HuH-7 (cell line): ENCODE measurements at regions not wholly inside any gene's neighbourhood (a gene's known extent, or its start where the extent isn't known, plus 50 kb on each side); places are given as distances from the start of the nearest gene placed in this dataset.
"Not testable (repeated sequence)": the region's sequence is repeated elsewhere in the genome, so short reads cannot be mapped to it uniquely, and the experiment has no call there.

Source experiments
- DNase-seq: peaks from one replicate; pipeline ENCODE4 v3.0.0; 2011; ENCODE audit warnings: low spot score

DNA sequence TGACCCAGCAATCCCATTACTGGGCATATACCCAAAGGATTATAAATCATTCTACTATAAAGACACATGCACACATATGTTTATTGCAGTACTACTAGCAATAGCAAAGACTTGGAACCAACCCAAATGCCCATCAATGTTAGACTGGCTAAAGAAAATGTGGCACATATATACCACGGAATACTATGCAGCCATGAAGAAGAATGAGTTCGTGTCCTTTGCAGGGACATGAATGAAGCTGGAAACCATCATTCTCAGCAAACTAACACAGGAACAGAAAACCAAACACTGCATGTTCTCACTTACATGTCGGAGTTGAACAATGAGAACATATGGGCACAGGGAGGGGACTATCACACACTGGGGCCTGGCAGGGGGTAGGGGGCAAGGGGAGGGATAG is 183.0 kb downstream of the HACE1 start:
- DNase-seq = not testable (repeated sequence)

DNA sequence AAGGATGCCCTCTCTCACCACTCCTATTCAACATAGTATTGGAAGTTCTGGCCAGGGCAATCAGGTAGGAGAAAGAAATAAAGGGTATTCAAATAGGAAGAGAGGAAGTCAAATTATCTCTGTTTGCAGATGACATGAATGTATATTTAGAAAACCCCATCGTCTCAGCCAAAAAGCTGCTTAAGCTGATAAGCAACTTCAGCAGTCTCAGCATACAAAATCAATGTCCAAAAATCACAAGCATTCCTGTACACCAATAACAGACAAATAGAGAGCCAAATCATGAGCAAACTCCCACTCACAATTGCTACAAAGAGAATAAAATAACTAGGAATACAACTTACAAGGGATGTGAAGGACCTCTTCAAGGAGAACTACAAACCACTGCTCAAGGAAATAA is 184.6 kb downstream of the HACE1 start:
- DNase-seq = not testable (repeated sequence)

DNA sequence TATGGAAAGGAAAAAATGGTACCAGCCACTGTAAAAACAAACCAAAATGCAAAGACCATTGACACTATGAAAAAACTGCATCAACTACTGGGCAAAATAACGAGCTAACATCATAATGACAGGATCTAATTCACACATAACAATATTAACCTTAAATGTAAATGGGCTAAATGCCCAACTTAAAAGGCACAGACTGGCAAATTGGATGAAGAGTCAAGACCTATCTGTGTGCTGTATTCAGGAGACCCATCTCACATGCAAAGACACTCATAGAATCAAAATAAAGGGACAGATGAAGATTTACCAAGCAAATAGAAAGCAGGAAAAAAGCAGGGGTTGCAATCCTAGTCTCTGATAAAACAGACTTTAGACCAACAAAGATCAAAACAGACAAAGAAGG is 186.6 kb downstream of the HACE1 start:
- not testable (repeated sequence) for DNase-seq

DNA sequence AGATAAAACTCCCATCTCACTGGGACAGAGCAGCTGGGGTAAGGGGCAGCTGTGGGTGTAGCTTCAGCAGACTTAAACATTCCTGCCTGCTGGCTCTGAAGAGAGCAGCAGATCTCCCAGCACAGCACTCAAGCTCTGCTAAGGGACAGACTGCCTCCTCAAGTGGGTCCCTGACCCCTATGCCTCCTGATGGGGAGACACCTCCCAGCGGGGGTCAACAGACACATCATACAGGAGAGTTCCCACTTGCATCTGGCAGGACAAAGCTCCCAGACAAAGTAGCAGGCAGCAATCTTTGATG is 188.2 kb downstream of the HACE1 start:
- DNase-seq = not testable (repeated sequence)

DNA sequence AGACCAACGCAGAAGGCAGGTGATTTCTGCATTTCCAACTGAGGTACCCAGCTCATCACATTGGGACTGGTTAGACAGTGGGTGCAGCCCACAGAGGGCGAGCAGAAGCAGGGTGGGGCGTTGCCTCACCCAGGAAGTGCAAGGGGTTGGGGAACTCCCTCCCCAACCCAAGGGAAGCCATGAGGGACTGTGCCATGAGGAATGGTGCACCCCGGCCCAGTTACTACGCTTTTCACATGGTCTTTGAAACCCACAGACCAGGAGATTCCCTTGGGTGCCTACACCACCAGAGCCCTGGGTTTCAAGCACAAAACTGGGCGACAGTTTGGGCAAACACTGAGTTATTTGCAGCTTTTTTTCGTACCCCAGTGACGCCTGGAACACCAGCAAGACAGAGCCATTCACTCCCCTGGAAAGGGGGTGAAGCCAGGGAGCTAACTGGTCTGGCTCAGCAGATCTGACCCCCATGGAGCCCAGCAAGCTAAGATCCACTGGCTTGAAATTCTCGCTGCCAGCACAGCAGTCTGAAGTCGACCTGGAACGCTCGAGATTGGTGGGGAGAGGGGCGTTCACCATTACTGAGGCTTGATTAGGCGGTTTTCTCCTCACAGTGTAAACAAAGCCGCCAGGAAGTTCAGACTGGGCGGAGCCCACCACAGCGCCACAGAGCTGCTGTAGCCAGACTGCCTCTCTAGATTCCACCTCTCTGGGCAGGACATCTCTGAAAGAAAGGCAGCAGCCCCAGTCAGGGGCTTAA is 188.7 kb downstream of the HACE1 start:
- not testable (repeated sequence) for DNase-seq

DNA sequence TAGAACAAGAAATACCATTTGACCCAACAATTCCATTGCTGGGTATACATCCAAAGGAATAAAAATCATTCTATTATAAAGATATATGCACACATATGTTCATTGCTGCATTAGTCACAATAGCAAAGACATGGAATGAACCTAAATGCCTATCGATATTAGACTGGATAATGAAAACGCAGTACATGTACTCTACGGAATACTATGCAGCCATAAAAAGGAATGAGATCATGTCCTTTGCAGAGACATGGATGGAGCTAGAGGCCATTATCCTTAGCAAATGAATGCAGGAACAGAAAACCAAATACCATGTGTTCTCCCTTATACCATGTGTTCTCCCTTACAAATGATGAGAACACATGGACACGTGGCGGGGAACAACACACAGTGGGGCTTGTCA is 190.2 kb downstream of the HACE1 start:
- no peak for DNase-seq

DNA sequence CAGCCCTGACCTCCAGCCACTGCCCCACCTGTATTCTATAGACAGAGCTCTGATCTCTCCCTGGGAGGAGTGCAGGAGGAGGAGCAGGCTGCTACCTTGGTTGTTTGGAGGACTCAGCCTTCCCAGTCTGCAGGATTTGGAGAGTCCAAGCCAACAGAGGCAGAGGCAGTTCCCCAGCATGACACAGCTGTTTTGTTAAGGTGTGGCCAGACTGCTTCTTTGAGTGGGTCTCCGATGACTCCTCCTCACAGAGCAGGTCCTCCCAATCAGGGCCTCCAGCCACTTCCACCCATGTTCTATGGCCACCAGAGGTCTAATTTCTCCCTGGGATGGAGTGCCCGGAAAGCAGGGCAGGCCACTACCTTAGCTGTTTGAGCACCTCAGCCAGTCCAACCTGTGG is 203.5 kb downstream of the HACE1 start:
- no peak for DNase-seq

DNA sequence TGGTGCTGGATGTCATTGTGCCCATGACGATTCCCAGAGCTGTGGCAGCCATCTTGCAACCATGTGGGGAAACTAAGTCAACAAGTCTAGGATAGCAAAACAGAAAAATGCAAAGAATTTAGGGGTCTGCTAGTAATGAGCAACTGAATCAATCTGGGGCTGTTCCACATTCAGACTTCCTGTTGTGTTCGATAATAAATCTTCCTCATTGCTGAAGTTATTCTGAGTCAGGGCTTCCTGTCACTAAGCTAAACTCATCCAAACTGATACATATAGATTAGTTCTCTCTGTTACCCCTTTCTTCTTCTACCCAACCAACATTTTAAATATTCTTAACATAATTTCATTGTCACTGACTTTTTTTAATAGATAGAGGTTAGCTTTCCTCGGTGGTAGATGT is 205.9 kb downstream of the HACE1 start:
- DNase-seq = no peak

DNA sequence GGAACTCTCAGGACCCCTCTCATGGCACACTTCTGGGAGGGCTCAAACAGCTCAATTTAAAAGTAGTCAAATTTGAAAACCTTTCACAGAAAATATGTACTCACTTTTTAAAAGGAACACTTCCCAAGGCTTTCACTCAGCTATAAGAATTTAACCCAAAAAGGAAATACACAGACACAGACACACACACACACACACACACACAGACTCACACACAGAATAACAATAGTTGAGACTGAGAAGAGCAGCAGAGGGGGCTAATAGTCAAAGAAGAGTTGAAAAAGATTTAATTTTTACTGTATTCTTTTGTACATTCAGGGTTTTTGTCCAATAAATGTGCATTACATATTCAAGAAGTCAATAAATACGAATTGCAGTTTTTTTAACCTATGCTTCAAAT is 211.4 kb downstream of the HACE1 start:
- DNase-seq = no peak

DNA sequence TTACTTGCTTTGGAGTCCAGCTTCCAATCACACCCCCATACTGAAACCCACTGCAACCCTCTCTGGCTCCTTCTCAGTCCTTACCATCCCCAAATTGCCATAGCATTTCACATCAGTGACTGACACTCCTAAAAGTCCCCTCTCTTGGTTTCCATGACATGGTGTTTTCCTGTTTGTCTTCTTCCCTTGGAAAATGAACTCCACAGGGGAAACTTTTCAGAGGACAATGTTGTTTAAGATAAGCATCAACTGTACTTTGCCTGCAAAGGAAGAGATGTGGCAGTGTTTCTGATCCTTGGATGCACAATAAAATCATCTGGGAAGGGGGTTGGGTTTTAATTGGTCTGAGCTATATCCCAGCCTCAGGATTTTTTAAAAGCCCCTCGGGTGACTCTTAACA is 214.9 kb downstream of the HACE1 start:
- no peak for DNase-seq

DNA sequence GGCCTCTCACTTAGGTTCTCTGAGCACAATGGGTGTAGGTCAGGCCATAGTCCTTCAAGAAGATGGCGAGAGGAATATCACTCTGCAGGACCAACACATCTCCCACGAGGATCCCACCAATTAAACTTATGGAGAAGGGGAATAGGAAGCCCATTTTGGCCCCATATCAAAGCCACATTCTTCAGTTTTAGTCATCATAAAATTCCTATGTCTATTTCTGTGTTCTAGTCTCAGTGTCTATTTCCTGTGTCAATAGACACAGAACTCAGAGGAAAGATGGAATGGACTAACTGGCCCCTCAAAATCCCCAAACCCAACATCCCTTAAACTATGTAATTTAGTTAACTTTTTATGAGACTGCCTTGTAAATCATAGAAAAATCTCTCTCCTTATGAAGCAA is 216.8 kb downstream of the HACE1 start:
- no peak for DNase-seq

DNA sequence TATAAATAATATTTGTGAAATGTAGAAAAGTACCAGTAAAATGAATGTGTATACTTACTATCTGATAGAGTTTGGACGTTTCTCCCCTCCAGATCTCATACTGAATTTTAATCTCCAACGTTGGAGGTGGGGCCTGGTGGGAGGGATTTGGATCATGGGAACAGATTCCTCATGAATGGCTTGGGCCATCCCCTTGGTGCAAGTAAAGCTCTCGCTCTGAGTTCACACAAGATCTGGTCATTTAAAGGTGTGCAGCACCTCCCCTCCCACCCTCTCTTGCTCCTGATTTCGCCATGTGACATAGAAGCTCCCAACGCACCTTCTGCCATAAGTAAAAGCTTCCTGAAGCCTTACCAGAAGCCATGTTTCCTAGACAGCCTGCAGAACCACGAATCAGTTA is 219.0 kb downstream of the HACE1 start:
- DNase-seq = no peak

DNA sequence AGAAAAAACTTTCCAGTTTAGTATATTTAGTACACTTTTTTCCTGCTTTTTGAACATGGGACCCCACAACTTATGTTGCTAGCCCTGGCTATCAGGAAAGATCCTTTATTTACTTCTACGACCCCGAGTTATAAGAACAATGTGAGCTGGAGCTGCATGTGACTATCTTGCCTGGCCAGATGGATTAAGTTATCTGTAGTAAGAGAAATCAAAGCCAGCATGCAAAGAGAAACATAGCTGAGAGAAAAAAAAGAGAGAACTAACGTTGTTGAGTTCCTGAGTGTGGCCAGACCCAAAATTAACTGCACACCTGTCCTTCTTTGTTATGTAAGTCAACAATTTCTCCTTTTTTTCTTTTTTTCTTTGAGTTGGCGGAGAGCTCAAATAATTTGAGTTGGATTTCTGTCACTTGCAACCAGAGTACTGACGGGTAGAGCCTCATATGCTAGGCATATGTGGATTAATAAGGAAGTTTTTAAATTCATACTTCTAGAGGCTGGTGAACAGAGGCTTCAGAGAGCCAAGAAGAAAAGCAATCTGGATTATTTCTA is 219.5 kb downstream of the HACE1 start:
- no peak for DNase-seq

DNA sequence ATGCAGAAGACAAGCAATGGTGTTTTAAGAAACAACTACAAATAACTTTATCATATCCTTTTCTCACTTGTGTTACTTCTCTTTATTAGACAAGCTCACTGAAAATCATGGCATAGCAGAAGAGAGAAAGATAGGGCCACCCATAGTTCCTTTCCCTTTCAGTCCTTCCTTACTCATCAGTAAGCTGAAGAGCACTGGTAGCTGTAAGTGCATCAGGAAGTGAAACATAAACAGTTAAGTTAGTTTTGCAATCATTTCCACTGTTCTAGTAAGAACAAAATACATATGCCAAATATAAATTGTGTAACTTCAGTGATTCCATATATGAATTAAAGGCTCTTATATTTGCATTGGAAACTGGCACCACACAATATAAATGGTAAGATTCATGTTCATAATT is 220.1 kb downstream of the HACE1 start:
- no peak for DNase-seq

DNA sequence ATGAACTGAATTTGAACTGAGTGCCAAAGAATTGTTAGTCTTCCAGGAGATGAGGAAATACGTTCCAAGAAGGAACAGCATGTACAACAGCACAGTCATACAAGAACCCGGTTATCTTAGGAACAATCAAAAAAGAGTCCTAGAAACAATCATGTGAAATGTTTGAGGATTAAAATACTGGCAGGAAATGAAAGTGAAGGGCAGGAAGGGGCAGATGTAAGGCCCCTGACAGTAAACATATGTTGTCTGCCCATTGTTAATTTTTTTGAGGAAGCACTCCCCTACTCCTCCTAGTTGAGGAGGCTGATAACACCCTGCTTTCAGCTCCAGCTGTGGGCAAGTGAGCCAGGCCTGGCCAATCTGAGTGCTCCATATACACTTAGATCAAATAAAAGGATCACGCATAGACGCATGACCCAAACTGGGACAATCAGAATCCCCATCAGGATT is 220.9 kb downstream of the HACE1 start:
- no peak for DNase-seq

DNA sequence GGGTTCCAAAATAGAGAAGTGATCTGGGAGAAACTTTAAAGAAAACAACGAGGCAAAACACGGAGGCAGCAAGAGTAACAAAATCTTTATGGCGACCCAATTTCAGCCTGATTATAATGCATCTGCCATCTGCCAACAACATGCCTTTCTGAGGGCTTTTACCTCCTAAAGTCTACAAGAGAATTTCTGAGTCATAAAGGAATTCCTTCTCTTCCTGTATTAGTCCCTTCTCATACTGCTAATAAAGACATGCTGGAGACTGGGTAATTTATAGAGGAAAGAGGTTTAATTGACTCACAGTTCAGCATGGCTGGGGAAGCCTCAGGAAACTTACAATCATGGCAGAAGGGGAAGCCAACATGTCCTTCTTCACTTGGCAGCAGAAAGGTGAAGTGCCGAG is 226.6 kb downstream of the HACE1 start:
- no peak for DNase-seq

DNA sequence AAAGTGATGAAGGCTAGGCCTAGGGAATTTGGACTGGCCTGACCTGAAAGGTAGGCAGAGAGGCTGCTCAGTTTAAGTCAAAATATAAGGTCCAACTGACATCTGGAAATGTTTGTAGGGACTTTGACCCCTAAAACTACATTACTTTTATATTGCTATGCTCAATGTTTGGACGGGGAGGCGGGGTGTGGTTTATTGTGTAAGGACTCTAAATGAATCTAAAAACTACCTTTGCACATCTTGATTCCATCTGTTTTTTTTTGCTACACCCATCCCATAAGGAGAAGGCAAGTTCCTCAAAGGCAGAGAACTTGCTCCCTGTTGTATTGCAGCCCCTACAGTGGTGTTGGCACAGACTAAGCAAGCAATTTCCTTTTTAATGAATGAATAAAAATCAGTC is 227.1 kb downstream of the HACE1 start:
- no peak for DNase-seq

DNA sequence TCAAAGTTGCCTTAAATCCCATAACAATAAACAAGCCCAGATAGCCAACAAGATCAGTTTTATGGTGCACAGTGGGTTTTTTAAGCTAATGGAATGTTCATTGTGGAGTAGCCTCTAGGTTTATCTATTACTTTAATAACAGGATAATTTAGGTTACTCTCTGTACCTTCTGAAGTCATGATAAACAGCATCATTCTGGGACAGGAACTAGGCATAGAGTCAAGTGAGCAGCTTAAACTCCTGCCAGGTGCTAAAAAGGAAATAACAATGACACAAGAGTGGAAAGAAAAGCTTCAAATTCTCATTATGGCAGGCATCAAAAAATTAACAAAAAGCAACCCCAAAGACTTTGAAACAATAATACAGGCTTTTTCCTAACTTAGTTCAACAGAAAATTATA is 228.8 kb downstream of the HACE1 start:
- DNase-seq = no peak

DNA sequence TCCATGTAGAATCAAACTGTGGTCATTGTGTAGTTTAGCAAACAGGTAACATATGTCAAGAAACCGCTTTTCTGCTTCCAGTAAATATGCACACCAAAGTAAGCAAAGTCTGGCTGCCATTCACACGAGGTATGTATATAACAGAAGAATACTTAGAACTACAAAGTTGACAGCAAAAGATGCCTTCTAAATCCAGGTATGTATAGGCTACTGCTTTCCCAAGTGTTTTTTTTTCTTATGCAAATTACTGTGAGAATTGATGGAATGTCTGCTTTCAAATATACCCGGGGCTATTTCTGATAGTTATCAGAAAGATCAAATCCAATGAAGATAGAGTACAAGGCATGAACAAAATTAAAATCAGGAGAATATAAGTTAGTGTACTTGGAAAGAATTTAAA is 229.2 kb downstream of the HACE1 start:
- DNase-seq = no peak

DNA sequence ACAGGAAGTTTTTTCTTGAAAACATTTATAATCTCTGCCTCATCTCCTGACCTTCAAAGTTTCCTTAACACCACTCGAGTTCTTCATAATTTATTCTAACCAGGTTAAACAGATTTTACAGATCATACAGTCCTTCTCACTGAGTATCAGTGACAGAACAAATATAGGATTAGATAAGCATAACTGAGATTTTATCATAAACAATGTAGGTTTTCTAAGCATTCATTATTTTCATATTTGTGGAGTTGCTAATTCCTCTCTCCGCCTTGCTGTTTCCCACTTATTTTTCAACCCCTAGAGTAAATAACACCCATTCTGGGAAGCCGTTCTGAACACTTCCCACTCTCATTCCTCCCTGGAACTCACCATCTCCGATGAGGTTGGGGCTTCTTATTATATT is 229.9 kb downstream of the HACE1 start:
- DNase-seq = no peak

DNA sequence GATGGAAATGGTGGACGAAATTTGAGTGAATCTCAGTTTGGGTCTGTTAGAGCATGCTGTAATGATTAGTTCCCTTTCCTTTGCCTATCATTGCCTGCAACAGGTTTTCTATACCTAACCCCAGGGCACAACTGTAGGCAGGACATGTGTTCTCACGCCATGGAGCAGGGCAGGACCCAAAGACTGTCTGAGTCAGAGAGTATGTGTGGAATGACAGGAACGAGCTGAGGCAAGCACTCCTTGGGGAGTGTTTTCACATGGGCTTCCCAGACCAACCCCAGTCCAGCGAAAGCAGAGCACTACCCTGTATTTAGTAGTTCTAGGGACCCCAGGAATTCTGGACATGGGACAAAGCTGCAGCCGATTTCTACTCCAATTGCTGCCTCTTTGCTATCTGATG is 234.2 kb downstream of the HACE1 start:
- no peak for DNase-seq

DNA sequence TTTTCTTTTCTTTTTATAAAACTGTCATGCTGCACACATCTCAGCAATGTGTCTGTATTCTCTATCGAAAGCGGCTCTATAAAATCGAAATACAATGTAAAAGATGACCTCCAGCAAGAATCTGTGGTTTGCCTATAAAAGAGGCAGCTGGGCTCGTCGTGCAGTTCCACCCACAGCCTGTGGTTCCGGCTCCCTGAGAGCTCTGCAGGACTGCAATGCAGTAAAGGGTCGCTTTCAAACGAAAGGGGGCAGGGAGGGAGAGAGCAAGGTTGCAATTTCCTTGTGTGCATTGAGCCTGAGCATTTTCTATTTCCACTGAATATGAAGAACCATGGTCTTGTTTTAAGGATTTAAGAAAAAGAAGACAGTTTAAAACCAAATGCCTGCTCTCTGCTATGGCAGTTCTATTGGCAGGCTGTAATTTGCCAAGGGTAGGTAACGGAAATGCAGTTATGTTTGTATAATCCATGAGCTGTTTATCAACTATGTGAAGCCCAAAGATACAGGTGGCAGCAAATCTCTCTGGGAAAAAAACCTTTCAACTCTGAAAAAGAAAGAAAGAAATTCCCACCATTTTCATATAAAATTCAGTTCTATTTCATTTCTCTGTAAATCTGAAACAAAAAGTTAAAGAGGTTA is 236.5 kb downstream of the HACE1 start:
- peak; percentile 21 for DNase-seq

DNA sequence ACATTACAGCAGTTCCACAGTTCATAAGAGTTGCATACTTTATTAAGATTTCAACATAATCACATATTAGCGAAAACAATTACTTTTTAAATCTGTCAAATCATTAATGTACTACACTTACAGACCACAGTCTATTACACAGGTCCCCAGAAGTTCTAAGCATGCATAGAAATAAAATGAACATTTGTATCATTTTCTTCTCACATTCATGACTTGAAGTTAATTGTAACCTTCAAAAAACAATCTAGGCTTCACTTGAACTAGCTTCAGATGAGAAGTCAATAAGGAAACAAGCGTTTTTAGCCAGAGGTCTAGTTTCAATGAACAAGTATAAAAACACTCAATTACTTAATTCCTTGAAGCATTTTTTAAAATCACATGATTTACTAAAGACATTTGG is 238.3 kb downstream of the HACE1 start:
- no peak for DNase-seq

DNA sequence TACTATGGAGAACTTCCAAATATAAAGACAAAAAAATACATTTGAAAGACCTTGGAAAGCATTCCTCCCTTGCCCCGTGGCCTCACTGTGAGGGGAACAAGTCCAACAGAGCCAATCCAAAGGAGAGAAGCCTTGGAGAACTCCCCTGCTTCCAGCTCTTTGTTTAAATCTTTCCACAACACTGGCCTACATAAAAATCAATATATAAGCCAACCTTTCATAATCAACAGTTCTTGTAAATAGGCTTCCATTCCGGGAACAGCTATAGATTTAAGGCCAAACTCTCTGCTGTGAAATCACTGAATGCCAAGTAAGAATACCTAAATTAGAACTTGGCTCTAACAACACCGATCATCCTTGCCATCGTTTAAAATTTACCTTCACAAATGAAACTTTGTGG is 242.1 kb downstream of the HACE1 start:
- no peak for DNase-seq
